OCI-LY1 (cell line): ENCODE measurements at regions not wholly inside any gene's neighbourhood (a gene's known extent, or its start where the extent isn't known, plus 50 kb on each side); places are given as distances from the start of the nearest gene placed in this dataset.
"Not testable (repeated sequence)": the region's sequence is repeated elsewhere in the genome, so short reads cannot be mapped to it uniquely, and the experiment has no call there.

ENCODE experiments used
- H2AFZ ChIP-seq: fragments of 200-600 bp; sonication (generic), shearing (Covaris generic); 2 replicates; pipeline ENCODE4 v1.6.0; 2014; ENCODE audit warnings: antibody characterized with exemption, mild to moderate bottlenecking, low read length
- H3F3A ChIP-seq: fragments of 200-600 bp; sonication (generic), shearing (Covaris generic); 2 replicates; pipeline ENCODE4 v1.6.0; 2014; ENCODE audit warnings: mild to moderate bottlenecking, antibody characterized with exemption, low read length, moderate library complexity; ENCODE audit not compliant: insufficient read depth
- H3K27ac ChIP-seq: fragments of 200-600 bp; sonication (generic); 2 replicates; pipeline ENCODE4 v1.5.1; 2014; ENCODE audit warnings: low read length, mixed run types, mild to moderate bottlenecking, low read depth; ENCODE audit not compliant: poor library complexity, severe bottlenecking
- H3K27me3 ChIP-seq: fragments of 200-600 bp; sonication (generic); 2 replicates; pipeline ENCODE4 v1.6.0; 2014; ENCODE audit warnings: antibody characterized with exemption, mild to moderate bottlenecking, low read length, moderate library complexity; ENCODE audit not compliant: insufficient read depth
- H3K36me3 ChIP-seq: fragments of 200-600 bp; sonication (generic); 2 replicates; pipeline ENCODE4 v1.6.1; 2014; ENCODE audit warnings: mild to moderate bottlenecking, antibody characterized with exemption, low read length, moderate library complexity, mixed read lengths; ENCODE audit not compliant: insufficient read depth
- H3K4me1 ChIP-seq: fragments of 200-600 bp; sonication (generic); 2 replicates; pipeline ENCODE4 v1.5.1; 2014; ENCODE audit warnings: mild to moderate bottlenecking, low read length, moderate library complexity; ENCODE audit not compliant: insufficient read depth, severe bottlenecking
- H3K4me2 ChIP-seq: fragments of 200-600 bp; sonication (generic), shearing (Covaris generic); 2 replicates; pipeline ENCODE4 v1.6.1; 2014; ENCODE audit warnings: low read length
- H3K4me3 ChIP-seq: fragments of 200-600 bp; sonication (generic); 2 replicates; pipeline ENCODE4 v1.5.1; 2014; ENCODE audit warnings: low read length, low read depth, mild to moderate bottlenecking, mixed read lengths; ENCODE audit not compliant: poor library complexity, severe bottlenecking
- H3K79me2 ChIP-seq: fragments of 200-600 bp; shearing (Covaris generic); 2 replicates; pipeline ENCODE4 v1.6.1; 2016; ENCODE audit warnings: mixed run types, low read length, mixed read lengths; ENCODE audit not compliant: insufficient read depth
- H3K9ac ChIP-seq: fragments of 200-600 bp; sonication (generic), shearing (Covaris generic); 2 replicates; pipeline ENCODE4 v1.6.1; 2014; ENCODE audit warnings: mild to moderate bottlenecking, low read length, mixed read lengths
- H3K9me2 ChIP-seq: fragments of 200-600 bp; sonication (generic), shearing (Covaris generic); 2 replicates; pipeline ENCODE4 v1.6.1; 2014; ENCODE audit warnings: low read depth, mild to moderate bottlenecking, low read length, mixed read lengths
- H3K9me3 ChIP-seq: fragments of 200-600 bp; shearing (Covaris generic); 2 replicates; pipeline ENCODE4 v1.6.1; 2014; ENCODE audit warnings: low read length, mixed read lengths
- H4K20me1 ChIP-seq: fragments of 200-600 bp; sonication (generic), shearing (Covaris generic); 2 replicates; pipeline ENCODE4 v1.6.0; 2016; ENCODE audit warnings: mild to moderate bottlenecking, low read length; ENCODE audit not compliant: insufficient read depth
- CTCF ChIP-seq: fragments of 200-600 bp; sonication (generic), shearing (Covaris generic); IDR thresholded peaks from 2 replicates; pipeline ENCODE4 v1.5.1; 2017; ENCODE audit warnings: mild to moderate bottlenecking, antibody characterized with exemption, low read length, moderate library complexity, mixed read lengths
- EZH2 ChIP-seq: fragments of 200-600 bp; sonication (generic), shearing (Covaris generic); IDR thresholded peaks from 2 replicates; pipeline ENCODE4 v1.8.0; 2017; ENCODE audit warnings: borderline replicate concordance, mixed run types, mild to moderate bottlenecking, antibody characterized with exemption, low read length, moderate library complexity, mixed read lengths

GRCh38 chrY:26491507-26491906 is 869.6 kb downstream of the CDY1 start:
- H3K9me2 ChIP-seq, H3K9me3 ChIP-seq, H2AFZ ChIP-seq: not testable (repeated sequence)

GRCh38 chrY:26521436-26521835 is 899.5 kb downstream of the CDY1 start:
- H3F3A ChIP-seq: not testable (repeated sequence)

More at GRCh38 chrY:26491507-26491906, 869.6 kb downstream of the CDY1 start:
- H3K4me3 ChIP-seq, H3F3A ChIP-seq, H4K20me1 ChIP-seq, H3K27ac ChIP-seq, H3K79me2 ChIP-seq, H3K36me3 ChIP-seq, H3K27me3 ChIP-seq, H3K9ac ChIP-seq, H3K4me1 ChIP-seq, H3K4me2 ChIP-seq: not testable (repeated sequence)

GRCh38 chrY:26555015-26555414 is 933.1 kb downstream of the CDY1 start:
- H3K27ac ChIP-seq: no peak overlapping the region

More at GRCh38 chrY:26521436-26521835, 899.5 kb downstream of the CDY1 start:
- H3K27ac ChIP-seq, H3K9me2 ChIP-seq, H3K36me3 ChIP-seq, H3K4me2 ChIP-seq, H3K9ac ChIP-seq, H3K79me2 ChIP-seq, H3K9me3 ChIP-seq, H4K20me1 ChIP-seq, H2AFZ ChIP-seq, H3K4me1 ChIP-seq, H3K27me3 ChIP-seq, H3K4me3 ChIP-seq: not testable (repeated sequence)

GRCh38 chrY:26562976-26563375 is 941.1 kb downstream of the CDY1 start:
- H3K9me3 ChIP-seq, H3K27me3 ChIP-seq, H3K36me3 ChIP-seq, H3K4me1 ChIP-seq, H3K79me2 ChIP-seq, H2AFZ ChIP-seq, H4K20me1 ChIP-seq, H3K4me2 ChIP-seq, H3K9ac ChIP-seq, H3K9me2 ChIP-seq, H3F3A ChIP-seq, H3K27ac ChIP-seq, H3K4me3 ChIP-seq: not testable (repeated sequence)
- peak; percentile 20; the same call in 1 of the 2 replicates for TF ChIP-seq CTCF

More at GRCh38 chrY:26555015-26555414, 933.1 kb downstream of the CDY1 start:
- Histone ChIP-seq H3K4me1 (no peaks in the 10 kb centered on the region), H3K27me3 (no peaks in the 10 kb centered on the region), H3K79me2 (no peaks in the 10 kb centered on the region), H3K9ac (no peak overlapping the region), H4K20me1 (no peaks in the 10 kb centered on the region), H3K4me2 (no peak overlapping the region), H3K9me2 (no peaks in the 10 kb centered on the region), H2AFZ (no peak overlapping the region), H3K4me3 (no peak overlapping the region), H3K36me3 (no peaks in the 10 kb centered on the region), H3K9me3 (no peaks in the 10 kb centered on the region), H3F3A (no peaks in the 10 kb centered on the region)
- TF ChIP-seq CTCF: no peak
- TF ChIP-seq EZH2: no peak
